Endothelial cell of umbilical vein (primary cell): ENCODE measurements at regions not wholly inside any gene's neighbourhood (a gene's known extent, or its start where the extent isn't known, plus 50 kb on each side); places are given as distances from the start of the nearest gene placed in this dataset.

ENCODE experiments used
- EZH2 ChIP-seq: IDR thresholded peaks from 2 replicates; pipeline ENCODE4 v1.6.1; 2012; ENCODE audit warnings: borderline replicate concordance, low read depth, mild to moderate bottlenecking, moderate library complexity, low read length, inconsistent platforms; ENCODE audit not compliant: severe bottlenecking
- FOS ChIP-seq: IDR thresholded peaks from 2 replicates; pipeline ENCODE4 v1.6.1; 2011; ENCODE audit warnings: mild to moderate bottlenecking, low read length, moderate library complexity, borderline replicate concordance; ENCODE audit not compliant: insufficient read depth
- GATA2 ChIP-seq: IDR thresholded peaks from 2 replicates; pipeline ENCODE4 v1.7.0; 2011; ENCODE audit warnings: low read depth, mild to moderate bottlenecking, moderate library complexity, mixed read lengths, low read length; ENCODE audit not compliant: insufficient read length, insufficient read depth
- JUN ChIP-seq: IDR thresholded peaks from 2 replicates; pipeline ENCODE4 v1.6.1; 2011; ENCODE audit warnings: borderline replicate concordance, low read depth; ENCODE audit not compliant: insufficient read length, insufficient read depth
- MAX ChIP-seq: IDR thresholded peaks from 2 replicates; pipeline ENCODE4 v1.6.1; 2011; ENCODE audit not compliant: insufficient read depth, insufficient read length
- MYC ChIP-seq: IDR thresholded peaks from one replicate; pipeline ENCODE4 v1.6.1; 2011; ENCODE audit warnings: mild to moderate bottlenecking, low read depth, low read length
- POLR2A ChIP-seq: IDR thresholded peaks from 2 replicates; pipeline ENCODE4 v1.6.1; 2012; ENCODE audit warnings: low read depth, mild to moderate bottlenecking, control low read depth, low read length
- POLR2AphosphoS5 ChIP-seq: IDR thresholded peaks from 2 replicates; pipeline ENCODE4 v1.6.1; 2012; ENCODE audit warnings: low read depth, mild to moderate bottlenecking, control low read depth, low read length, moderate library complexity; ENCODE audit not compliant: insufficient read depth
- TF ChIP-seq, protein P1 (sequence below), 2 donors: IDR thresholded peaks; 1 replicate in 1 of 2; 2 replicates in 1 of 2; pipeline ENCODE4 v1.5.1; 2011; ENCODE audit warnings: low read length in 2 of 2, mild to moderate bottlenecking in 2 of 2, moderate library complexity in 2 of 2, control low read depth in 1 of 2, inconsistent platforms in 1 of 2, low read depth in 1 of 2; ENCODE audit not compliant: insufficient read depth in 1 of 2; ENCODE audit errors: extremely low read depth in 1 of 2

GRCh38 chr6:8260610-8261009 is 158.3 kb upstream of the EEF1E1 start:
- TF ChIP-seq, protein P1, sequence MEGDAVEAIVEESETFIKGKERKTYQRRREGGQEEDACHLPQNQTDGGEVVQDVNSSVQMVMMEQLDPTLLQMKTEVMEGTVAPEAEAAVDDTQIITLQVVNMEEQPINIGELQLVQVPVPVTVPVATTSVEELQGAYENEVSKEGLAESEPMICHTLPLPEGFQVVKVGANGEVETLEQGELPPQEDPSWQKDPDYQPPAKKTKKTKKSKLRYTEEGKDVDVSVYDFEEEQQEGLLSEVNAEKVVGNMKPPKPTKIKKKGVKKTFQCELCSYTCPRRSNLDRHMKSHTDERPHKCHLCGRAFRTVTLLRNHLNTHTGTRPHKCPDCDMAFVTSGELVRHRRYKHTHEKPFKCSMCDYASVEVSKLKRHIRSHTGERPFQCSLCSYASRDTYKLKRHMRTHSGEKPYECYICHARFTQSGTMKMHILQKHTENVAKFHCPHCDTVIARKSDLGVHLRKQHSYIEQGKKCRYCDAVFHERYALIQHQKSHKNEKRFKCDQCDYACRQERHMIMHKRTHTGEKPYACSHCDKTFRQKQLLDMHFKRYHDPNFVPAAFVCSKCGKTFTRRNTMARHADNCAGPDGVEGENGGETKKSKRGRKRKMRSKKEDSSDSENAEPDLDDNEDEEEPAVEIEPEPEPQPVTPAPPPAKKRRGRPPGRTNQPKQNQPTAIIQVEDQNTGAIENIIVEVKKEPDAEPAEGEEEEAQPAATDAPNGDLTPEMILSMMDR (IDR thresholded peaks at IDR 0.05; ENCODE audit: extremely low read depth in 1 of 2, insufficient read depth in 1 of 2, low read depth in 1 of 2, low read length in 2 of 2): no peak
- TF ChIP-seq POLR2A: no peak
- TF ChIP-seq EZH2: no peak
- TF ChIP-seq POLR2AphosphoS5: no peak
- TF ChIP-seq FOS: no peak
- TF ChIP-seq JUN: no peak
- no peak for TF ChIP-seq MYC
- no peak for TF ChIP-seq MAX
- TF ChIP-seq GATA2: no peak
